ENCODE measurements at regions not wholly inside any gene's neighbourhood (a gene's known extent, or its start where the extent isn't known, plus 50 kb on each side); places are given as distances from the start of the nearest gene placed in this dataset.

DNA sequence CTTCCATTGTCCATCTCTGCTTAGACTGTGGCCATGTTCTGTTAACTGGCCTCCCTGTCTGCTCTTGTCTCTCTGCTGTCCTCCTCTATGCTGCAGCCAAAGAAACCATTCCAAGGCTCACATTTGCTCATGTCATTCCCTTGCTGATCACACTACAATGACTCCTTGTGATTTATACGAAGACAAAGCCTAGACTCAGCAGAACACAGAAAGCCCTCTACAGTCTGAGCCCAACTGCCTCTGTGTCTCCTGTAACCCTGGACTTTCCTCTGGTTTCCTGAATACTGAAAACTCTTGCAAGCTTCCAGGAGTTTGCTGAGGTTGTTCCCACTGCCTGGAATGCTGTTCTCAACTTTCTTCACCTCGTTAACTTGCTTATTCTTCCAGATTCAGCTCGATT, 191.8 kb downstream of the TMEM38B start:
- WGBS (ENCODE audit: low lambda C conversion rate, missing lambda C conversion rate) = 58% methylated on average over 3 of the region's 3 CpGs
- no peaks in the 10 kb centered on the region for H3K79me2 ChIP-seq
- H3K27me3 ChIP-seq = no peaks in the 10 kb centered on the region
- no peaks in the 10 kb centered on the region for H3K9me3 ChIP-seq (ENCODE audit: low read depth)
- no peak overlapping the region for H3K4me3 ChIP-seq
- H3K36me3 ChIP-seq (replicated peaks; ENCODE audit: insufficient read depth, low read depth) = no peaks in the 10 kb centered on the region
- H3K9me2 ChIP-seq (replicated peaks; ENCODE audit: insufficient read depth) = no peaks in the 10 kb centered on the region
- no peak for DNase-seq (ENCODE audit: low spot score)
- no peak overlapping the region for H3K4me2 ChIP-seq
- TF ChIP-seq, protein P1, sequence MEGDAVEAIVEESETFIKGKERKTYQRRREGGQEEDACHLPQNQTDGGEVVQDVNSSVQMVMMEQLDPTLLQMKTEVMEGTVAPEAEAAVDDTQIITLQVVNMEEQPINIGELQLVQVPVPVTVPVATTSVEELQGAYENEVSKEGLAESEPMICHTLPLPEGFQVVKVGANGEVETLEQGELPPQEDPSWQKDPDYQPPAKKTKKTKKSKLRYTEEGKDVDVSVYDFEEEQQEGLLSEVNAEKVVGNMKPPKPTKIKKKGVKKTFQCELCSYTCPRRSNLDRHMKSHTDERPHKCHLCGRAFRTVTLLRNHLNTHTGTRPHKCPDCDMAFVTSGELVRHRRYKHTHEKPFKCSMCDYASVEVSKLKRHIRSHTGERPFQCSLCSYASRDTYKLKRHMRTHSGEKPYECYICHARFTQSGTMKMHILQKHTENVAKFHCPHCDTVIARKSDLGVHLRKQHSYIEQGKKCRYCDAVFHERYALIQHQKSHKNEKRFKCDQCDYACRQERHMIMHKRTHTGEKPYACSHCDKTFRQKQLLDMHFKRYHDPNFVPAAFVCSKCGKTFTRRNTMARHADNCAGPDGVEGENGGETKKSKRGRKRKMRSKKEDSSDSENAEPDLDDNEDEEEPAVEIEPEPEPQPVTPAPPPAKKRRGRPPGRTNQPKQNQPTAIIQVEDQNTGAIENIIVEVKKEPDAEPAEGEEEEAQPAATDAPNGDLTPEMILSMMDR (IDR thresholded peaks at IDR 0.05; ENCODE audit: poor library complexity) = no peak
- TF ChIP-seq EZH2 (IDR thresholded peaks at IDR 0.05; ENCODE audit: borderline replicate concordance) = no peak
- TF ChIP-seq EZH2phosphoT487 (IDR thresholded peaks at IDR 0.05; ENCODE audit: low read depth, severe bottlenecking, unreplicated experiment) = no peak
- H3K27ac ChIP-seq = no peak overlapping the region
- H3K4me1 ChIP-seq (ENCODE audit: insufficient read depth) = peaks cover 5% of the 10 kb centered on the region
- no peak overlapping the region for H2AFZ ChIP-seq
- no peaks in the 10 kb centered on the region for H4K20me1 ChIP-seq (ENCODE audit: insufficient read depth, poor library complexity, severe bottlenecking)

DNA sequence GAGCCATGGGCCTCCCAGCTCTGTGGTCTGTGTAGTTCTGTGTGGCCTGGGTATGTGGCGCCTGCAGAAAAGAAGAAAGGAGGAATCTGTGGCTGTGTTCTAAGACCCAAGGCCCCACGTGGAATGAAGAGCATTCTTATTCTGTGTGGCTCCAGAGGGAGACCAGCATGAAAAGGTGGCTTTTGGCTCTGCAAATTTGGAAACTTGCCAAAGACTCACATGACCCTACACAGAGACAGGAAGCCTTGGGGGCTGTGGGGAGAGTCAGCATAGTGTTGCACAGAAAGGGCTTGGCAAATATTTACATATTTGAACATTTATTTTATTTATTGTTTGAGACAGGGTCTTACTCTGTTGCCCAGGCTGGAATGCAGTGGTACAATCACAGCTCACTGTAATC, 193.3 kb downstream of the TMEM38B start:
- Histone ChIP-seq H3K79me2 (no peaks in the 10 kb centered on the region), H3K27me3 (no peaks in the 10 kb centered on the region), H3K4me2 (no peak overlapping the region), H2AFZ (no peak overlapping the region), H3K4me1 (ENCODE audit: insufficient read depth) (peaks cover 5% of the 10 kb centered on the region), H3K36me3 (replicated peaks; ENCODE audit: insufficient read depth, low read depth) (no peaks in the 10 kb centered on the region), H3K9me3 (ENCODE audit: low read depth) (no peaks in the 10 kb centered on the region), H3K27ac (no peak overlapping the region), H3K9me2 (replicated peaks; ENCODE audit: insufficient read depth) (no peaks in the 10 kb centered on the region), H3K4me3 (no peak overlapping the region), H4K20me1 (ENCODE audit: insufficient read depth, poor library complexity, severe bottlenecking) (no peaks in the 10 kb centered on the region)
- TF ChIP-seq EZH2 (IDR thresholded peaks at IDR 0.05; ENCODE audit: borderline replicate concordance) (no peak), EZH2phosphoT487 (IDR thresholded peaks at IDR 0.05; ENCODE audit: low read depth, severe bottlenecking, unreplicated experiment) (no peak)
- TF ChIP-seq, protein P1 (IDR thresholded peaks at IDR 0.05; ENCODE audit: poor library complexity) = no peak
- no peak for DNase-seq (ENCODE audit: low spot score)
- WGBS (ENCODE audit: low lambda C conversion rate, missing lambda C conversion rate) = 68% methylated on average over 2 of the region's 2 CpGs

DNA sequence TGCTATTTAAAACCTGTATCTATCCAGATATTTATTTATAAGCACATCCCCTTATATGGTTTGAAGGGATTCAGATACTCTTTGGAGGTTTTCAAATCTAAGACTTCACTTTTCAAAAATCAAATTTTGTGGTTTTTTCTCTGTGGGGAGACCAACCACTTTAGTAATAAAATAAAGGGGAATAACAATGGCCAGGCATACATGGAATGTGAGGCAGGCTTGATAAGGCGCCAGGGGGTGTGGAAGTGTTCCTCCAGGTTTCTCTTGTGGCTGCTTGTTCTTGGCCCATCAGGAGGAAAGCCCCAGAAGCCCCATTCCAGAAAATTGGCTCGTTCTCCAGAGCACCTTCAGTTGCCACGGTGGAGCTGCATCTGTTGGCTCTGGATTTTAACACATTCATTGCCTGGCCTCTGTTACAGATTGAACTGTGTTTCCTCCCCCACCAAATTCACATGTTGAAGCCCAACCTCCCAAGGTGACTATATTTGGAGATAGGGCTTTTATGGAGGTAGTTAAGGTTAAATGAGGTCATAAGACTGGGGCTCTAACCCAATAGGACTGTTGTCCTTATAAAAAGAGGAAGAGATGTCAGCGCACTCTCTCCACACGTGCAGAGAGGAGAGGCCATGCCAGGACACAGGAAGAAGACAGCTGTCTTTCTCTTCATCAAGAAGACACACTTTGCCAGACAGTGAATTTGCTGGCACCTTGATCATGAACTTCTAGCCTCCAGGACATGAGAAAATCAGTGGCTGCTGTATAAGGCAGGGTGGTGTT, 195.9 kb downstream of the TMEM38B start:
- H3K4me2 ChIP-seq = no peak overlapping the region
- peaks cover 5% of the 10 kb centered on the region for H3K4me1 ChIP-seq (ENCODE audit: insufficient read depth)
- H3K27ac ChIP-seq = no peak overlapping the region
- no peaks in the 10 kb centered on the region for H3K27me3 ChIP-seq
- DNase-seq (ENCODE audit: low spot score) = no peak
- no peaks in the 10 kb centered on the region for H3K9me3 ChIP-seq (ENCODE audit: low read depth)
- H3K79me2 ChIP-seq = no peaks in the 10 kb centered on the region
- H3K9me2 ChIP-seq (replicated peaks; ENCODE audit: insufficient read depth) = no peaks in the 10 kb centered on the region
- no peak overlapping the region for H3K4me3 ChIP-seq
- 42% methylated on average over 5 of the region's 5 CpGs for WGBS (ENCODE audit: low lambda C conversion rate, missing lambda C conversion rate)
- H3K36me3 ChIP-seq (replicated peaks; ENCODE audit: insufficient read depth, low read depth) = no peaks in the 10 kb centered on the region
- no peaks in the 10 kb centered on the region for H4K20me1 ChIP-seq (ENCODE audit: insufficient read depth, poor library complexity, severe bottlenecking)
- no peak overlapping the region for H2AFZ ChIP-seq
- TF ChIP-seq, protein P1 (IDR thresholded peaks at IDR 0.05; ENCODE audit: poor library complexity) = no peak
- TF ChIP-seq EZH2phosphoT487 (IDR thresholded peaks at IDR 0.05; ENCODE audit: low read depth, severe bottlenecking, unreplicated experiment) = no peak
- no peak for TF ChIP-seq EZH2 (IDR thresholded peaks at IDR 0.05; ENCODE audit: borderline replicate concordance)

Data from hepatocyte (in vitro differentiated cells).